Uterus (tissue), 3 donors: ENCODE measurements at regions not wholly inside any gene's neighbourhood (a gene's known extent, or its start where the extent isn't known, plus 50 kb on each side); places are given as distances from the start of the nearest gene placed in this dataset.

Experiments used
- DNase-seq, 2 donors: peaks; one replicate each; pipeline ENCODE4 v3.0.0-alpha.2; 2019 to 2020
- H3K27ac ChIP-seq, 2 donors: fragments of 200-600 bp; sonication (generic); 1 replicate in 1 of 2; 2 replicates in 1 of 2; pipeline ENCODE4 v1.5.1; 2016 to 2018
- H3K27me3 ChIP-seq, 2 donors: fragments of 200-600 bp; sonication (generic); one replicate each; pipeline ENCODE4 v1.5.1; 2018 to 2019; ENCODE audit warnings: control low read depth in 1 of 2
- H3K36me3 ChIP-seq, 2 donors: fragments of 200-600 bp; sonication (generic); one replicate each; pipeline ENCODE4 v1.5.1; 2019; ENCODE audit warnings: control low read depth in 1 of 2
- H3K4me1 ChIP-seq, 2 donors: fragments of 200-600 bp; sonication (generic); one replicate each; pipeline ENCODE4 v1.5.1; 2018 to 2019; ENCODE audit warnings: control low read depth in 1 of 2
- H3K4me3 ChIP-seq, 2 donors: fragments of 200-600 bp; sonication (generic); 1 replicate in 1 of 2; 2 replicates in 1 of 2; pipeline ENCODE4 v1.5.1; 2018 to 2019; ENCODE audit warnings: mild to moderate bottlenecking in 1 of 2
- H3K9me3 ChIP-seq, 2 donors: fragments of 200-600 bp; sonication (generic); one replicate each; pipeline ENCODE4 v1.5.1; 2019; ENCODE audit warnings: control low read depth in 1 of 2
- CTCF ChIP-seq, 4 experiments: fragments of 200-600 bp in 2 of 4; fragments of 450-650 bp in 2 of 4; sonication (generic) in 2 of 4; IDR thresholded peaks; one replicate each; pipeline ENCODE4 v1.5.1; 2016 to 2019; ENCODE audit warnings: antibody characterized with exemption in 4 of 4, mild to moderate bottlenecking in 2 of 4, moderate library complexity in 1 of 4
- POLR2A ChIP-seq, 2 donors: fragments of 450-650 bp; IDR thresholded peaks; one replicate each; pipeline ENCODE4 v1.6.1; 2016; ENCODE audit warnings: antibody characterized with exemption in 2 of 2, mild to moderate bottlenecking in 1 of 2, moderate library complexity in 1 of 2
- intact Hi-C: fragments of 100-400 bp; cut with DNase I; formaldehyde crosslinking; loops from one replicate; pipeline ENCODE4 v1.15.1; 2023; ENCODE audit warnings: low total_unique reads
- donor health status: DM: yes; HTN: yes; CAD: no.

- H3K4me3 ChIP-seq = no peak overlapping the region
- DNase-seq = no peak
- H3K36me3 ChIP-seq = no peaks in the 10 kb centered on the region
- no peak overlapping the region for H3K27ac ChIP-seq
- TF ChIP-seq POLR2A (IDR thresholded peaks at IDR 0.05) (no peak), CTCF (IDR thresholded peaks at IDR 0.05) (no peak)
- no peaks in the 10 kb centered on the region for H3K27me3 ChIP-seq
- no peaks in the 10 kb centered on the region for H3K9me3 ChIP-seq
- intact Hi-C loops = no loop called here
- H3K4me1 ChIP-seq = no peaks in the 10 kb centered on the region
Measured at GRCh38 chr9:93815135-93815534, 140.0 kb downstream of the BARX1 start.

GRCh38 chr9:93814077-93814956 is 140.8 kb downstream of the BARX1 start:
- intact Hi-C loops = no loop called here
- DNase-seq = no peak
- H3K4me3 ChIP-seq = no peak overlapping the region
- H3K9me3 ChIP-seq = no peaks in the 10 kb centered on the region
- H3K4me1 ChIP-seq = no peaks in the 10 kb centered on the region
- no peaks in the 10 kb centered on the region for H3K27me3 ChIP-seq
- TF ChIP-seq POLR2A (IDR thresholded peaks at IDR 0.05) = no peak
- TF ChIP-seq CTCF (IDR thresholded peaks at IDR 0.05) = no peak
- H3K27ac ChIP-seq = no peak overlapping the region
- no peaks in the 10 kb centered on the region for H3K36me3 ChIP-seq

GRCh38 chr9:93813221-93814076 is 141.7 kb downstream of the BARX1 start:
- intact Hi-C loops = no loop called here

GRCh38 chr9:93812410-93812668 is 142.8 kb downstream of the BARX1 start:
- H3K4me1 ChIP-seq = no peaks in the 10 kb centered on the region
- no peak overlapping the region for H3K27ac ChIP-seq
- H3K9me3 ChIP-seq = no peaks in the 10 kb centered on the region
- TF ChIP-seq POLR2A (IDR thresholded peaks at IDR 0.05) (no peak), CTCF (IDR thresholded peaks at IDR 0.05) (no peak)
- H3K27me3 ChIP-seq = no peaks in the 10 kb centered on the region
- H3K4me3 ChIP-seq = no peak overlapping the region
- no peaks in the 10 kb centered on the region for H3K36me3 ChIP-seq
- DNase-seq = no peak
- intact Hi-C loops = no loop called here

More at GRCh38 chr9:93813221-93814076, 141.7 kb downstream of the BARX1 start:
- H3K36me3 ChIP-seq = no peaks in the 10 kb centered on the region
- no peaks in the 10 kb centered on the region for H3K27me3 ChIP-seq
- DNase-seq = no peak
- H3K4me1 ChIP-seq = no peaks in the 10 kb centered on the region
- TF ChIP-seq CTCF (IDR thresholded peaks at IDR 0.05) = no peak
- no peak for TF ChIP-seq POLR2A (IDR thresholded peaks at IDR 0.05)
- no peak overlapping the region for H3K4me3 ChIP-seq
- no peak overlapping the region for H3K27ac ChIP-seq
- no peaks in the 10 kb centered on the region for H3K9me3 ChIP-seq
